Gastrocnemius medialis (tissue), 4 donors: ENCODE measurements at regions not wholly inside any gene's neighbourhood (a gene's known extent, or its start where the extent isn't known, plus 50 kb on each side); places are given as distances from the start of the nearest gene placed in this dataset.

Source experiments
- ATAC-seq, 2 donors: fragments of 150-250 bp; one replicate each; pipeline ENCODE4 v1.9.1; 2016
- DNase-seq, 2 donors: peaks; one replicate each; pipeline ENCODE4 v3.0.0-alpha.2; 2019
- H3K27ac ChIP-seq, 4 donors: fragments of 200-600 bp; sonication (generic); 1 replicate in 1 of 4; 2 replicates in 3 of 4; pipeline ENCODE4 v1.5.1; 2016 to 2018; ENCODE audit warnings: mild to moderate bottlenecking in 2 of 4, moderate library complexity in 1 of 4
- H3K27me3 ChIP-seq, 3 donors: fragments of 200-600 bp; sonication (generic) in 2 of 3; 1 replicate in 1 of 3; 2 replicates in 2 of 3; pipeline versions ENCODE4 v1.5.1 to v1.6.0; 2016 to 2019; ENCODE audit warnings: mild to moderate bottlenecking in 1 of 3, moderate library complexity in 1 of 3
- H3K36me3 ChIP-seq, 2 donors: fragments of 200-600 bp; sonication (generic) in 1 of 2; one replicate each; pipeline ENCODE4 v1.5.1; 2017 to 2018
- H3K4me1 ChIP-seq, 2 donors: fragments of 200-600 bp; sonication (generic) in 1 of 2; one replicate each; pipeline ENCODE4 v1.5.1; 2016 to 2017; ENCODE audit warnings: mild to moderate bottlenecking in 2 of 2
- H3K4me3 ChIP-seq, 4 donors: fragments of 200-600 bp; sonication (generic) in 3 of 4; 1 replicate in 1 of 4; 2 replicates in 3 of 4; pipeline ENCODE4 v1.5.1; 2016 to 2019; ENCODE audit warnings: mild to moderate bottlenecking in 2 of 4
- H3K9me3 ChIP-seq, 3 donors: fragments of 200-600 bp; sonication (generic) in 2 of 3; 1 replicate in 1 of 3; 2 replicates in 2 of 3; pipeline ENCODE4 v1.5.1; 2016 to 2019
- CTCF ChIP-seq, 5 experiments: fragments of 450-650 bp in 3 of 5; fragments of 200-600 bp in 2 of 5; sonication (generic) in 2 of 5; IDR thresholded peaks in 4 of 5; conservative IDR thresholded peaks in 1 of 5; 1 replicate in 4 of 5; 2 replicates in 1 of 5; pipeline ENCODE4 v1.5.1; 2016 to 2019; ENCODE audit warnings: antibody characterized with exemption in 5 of 5, mild to moderate bottlenecking in 3 of 5, moderate library complexity in 3 of 5
- POLR2A ChIP-seq, 2 donors: fragments of 450-650 bp; IDR thresholded peaks; one replicate each; pipeline ENCODE4 v1.6.1; 2017; ENCODE audit warnings: antibody characterized with exemption in 2 of 2, mild to moderate bottlenecking in 2 of 2, moderate library complexity in 2 of 2
- in situ Hi-C, 4 donors: fragments of 200-750 bp; cut with MboI; loops; one replicate each; pipeline versions ENCODE4 v1.15.0 to v1.8.0; 2017; ENCODE audit warnings: low sequenced_read_pairs in 4 of 4
- intact Hi-C: fragments of 100-400 bp; cut with DNase I; formaldehyde crosslinking; loops from one replicate; pipeline ENCODE4 v1.15.1; 2023; ENCODE audit warnings: low total_unique reads

- no peak overlapping the region for H3K4me3 ChIP-seq
- peaks cover 1 to 2% of the 10 kb centered on the region in 2 donors for H3K4me1 ChIP-seq
- no peaks in the 10 kb centered on the region for H3K36me3 ChIP-seq
- DNase-seq (no peak), ATAC-seq (no peak)
- intact Hi-C loops (no loop called here), in situ Hi-C loops (no loop called here)
- H3K9me3 ChIP-seq: no peaks in the 10 kb centered on the region
- no peaks in the 10 kb centered on the region for H3K27me3 ChIP-seq
- TF ChIP-seq POLR2A (IDR thresholded peaks at IDR 0.05) (no peak), CTCF (IDR thresholded peaks at IDR 0.05 in 4 of 5, conservative IDR thresholded peaks at IDR 0.05 in 1 of 5) (no peak)
- no peak overlapping the region for H3K27ac ChIP-seq
These were observed 155.4 kb upstream of the SVIL start for GRCh38 chr10:29790207-29790606.

- TF ChIP-seq POLR2A (IDR thresholded peaks at IDR 0.05) (no peak), CTCF (IDR thresholded peaks at IDR 0.05 in 4 of 5, conservative IDR thresholded peaks at IDR 0.05 in 1 of 5) (no peak)
- Histone ChIP-seq H3K36me3 (no peaks in the 10 kb centered on the region), H3K27me3 (no peaks in the 10 kb centered on the region), H3K27ac (no peak overlapping the region), H3K4me1 (peaks cover 19 to 21% of the 10 kb centered on the region in 2 donors), H3K9me3 (no peaks in the 10 kb centered on the region), H3K4me3 (no peak overlapping the region)
- DNase-seq: no peak
- in situ Hi-C loops: no loop called here
- intact Hi-C loops: no loop called here
- ATAC-seq: no peak
These were observed 153.3 kb upstream of the SVIL start for GRCh38 chr10:29788113-29788512.

- H3K27ac ChIP-seq: peak overlapping the region; percentile 74 to 92 (median 86)
- H3K4me1 ChIP-seq: peaks cover 21 to 24% of the 10 kb centered on the region in 2 donors
- ATAC-seq (no peak), DNase-seq (no peak)
- intact Hi-C loops: no loop called here
- TF ChIP-seq POLR2A (IDR thresholded peaks at IDR 0.05) (no peak), CTCF (IDR thresholded peaks at IDR 0.05 in 4 of 5, conservative IDR thresholded peaks at IDR 0.05 in 1 of 5) (no peak)
- no peaks in the 10 kb centered on the region for H3K27me3 ChIP-seq
- no peaks in the 10 kb centered on the region for H3K9me3 ChIP-seq
- in situ Hi-C loops: no loop called here
- no peaks in the 10 kb centered on the region for H3K36me3 ChIP-seq
- H3K4me3 ChIP-seq: no peak overlapping the region
These were observed 150.9 kb upstream of the SVIL start for GRCh38 chr10:29785701-29786100.

GRCh38 chr10:29784175-29784773 is 149.5 kb upstream of the SVIL start:
- intact Hi-C loops: no loop called here
- ATAC-seq: peak; percentile 97 to 99
- H3K4me1 ChIP-seq: peaks cover 21 to 24% of the 10 kb centered on the region in 2 donors

More at GRCh38 chr10:29784175-29784773, 149.5 kb upstream of the SVIL start:
- DNase-seq: peak; percentile 84 to 87
- Histone ChIP-seq H3K4me3 (no peak overlapping the region), H3K36me3 (no peaks in the 10 kb centered on the region), H3K27ac (peak overlapping the region; percentile 74 to 92 (median 86)), H3K9me3 (no peaks in the 10 kb centered on the region), H3K27me3 (no peaks in the 10 kb centered on the region)
- in situ Hi-C loops: no loop called here
- TF ChIP-seq CTCF (IDR thresholded peaks at IDR 0.05 in 4 of 5, conservative IDR thresholded peaks at IDR 0.05 in 1 of 5) (no peak), POLR2A (IDR thresholded peaks at IDR 0.05) (peak in 1 of 2 donors; percentile 47)
